ENCODE measurements at regions not wholly inside any gene's neighbourhood (a gene's known extent, or its start where the extent isn't known, plus 50 kb on each side); places are given as distances from the start of the nearest gene placed in this dataset.

- WGBS, 2 donors (ENCODE audit: low coverage in 1 of 2), result 20% methylated on average over 1 of the region's 4 CpGs; no CpG with 5 or more reads in 1 of the 2 donors
- no peak for TF ChIP-seq EP300 (IDR thresholded peaks at IDR 0.05)
- no peak for TF ChIP-seq POLR2A (IDR thresholded peaks at IDR 0.05)
- no peak for TF ChIP-seq POLR2AphosphoS5 (IDR thresholded peaks at IDR 0.05)
- TF ChIP-seq CTCF (IDR thresholded peaks at IDR 0.05), result no peak
- Histone ChIP-seq H3K4me3 (no peak overlapping the region), H3K9me3 (no peaks in the 10 kb centered on the region), H3K36me3 (no peaks in the 10 kb centered on the region), H3K27me3 (no peaks in the 10 kb centered on the region), H3K27ac (no peak overlapping the region), H3K4me1 (no peaks in the 10 kb centered on the region)
- ATAC-seq, result no peak
Measured at GRCh38 chr17:5861854-5862253, 208.3 kb upstream of the WSCD1 start.

GRCh38 chr17:5862395-5862794 lies 207.8 kb upstream of the WSCD1 start:
- no peak for TF ChIP-seq POLR2A (IDR thresholded peaks at IDR 0.05)
- TF ChIP-seq CTCF (IDR thresholded peaks at IDR 0.05), result no peak
- TF ChIP-seq POLR2AphosphoS5 (IDR thresholded peaks at IDR 0.05), result no peak
- TF ChIP-seq EP300 (IDR thresholded peaks at IDR 0.05), result no peak
- H3K4me3 ChIP-seq, result no peak overlapping the region
- H3K9me3 ChIP-seq, result no peaks in the 10 kb centered on the region
- no peak overlapping the region for H3K27ac ChIP-seq
- H3K4me1 ChIP-seq, result no peaks in the 10 kb centered on the region
- no peaks in the 10 kb centered on the region for H3K27me3 ChIP-seq
- ATAC-seq, result no peak
- H3K36me3 ChIP-seq, result no peaks in the 10 kb centered on the region

GRCh38 chr17:5864741-5865657 lies 205.2 kb upstream of the WSCD1 start:
- Histone ChIP-seq H3K9me3 (no peaks in the 10 kb centered on the region), H3K27ac (no peak overlapping the region), H3K27me3 (peaks cover 4% of the 10 kb centered on the region), H3K4me1 (no peaks in the 10 kb centered on the region), H3K4me3 (no peak overlapping the region), H3K36me3 (no peaks in the 10 kb centered on the region)
- 48 to 52% methylated on average over 9 of the region's 9 CpGs for WGBS, 2 donors (ENCODE audit: low coverage in 1 of 2)
- no peak for ATAC-seq
- TF ChIP-seq POLR2A (IDR thresholded peaks at IDR 0.05), result no peak
- TF ChIP-seq POLR2AphosphoS5 (IDR thresholded peaks at IDR 0.05), result no peak
- TF ChIP-seq CTCF (IDR thresholded peaks at IDR 0.05), result no peak
- no peak for TF ChIP-seq EP300 (IDR thresholded peaks at IDR 0.05)

- no peaks in the 10 kb centered on the region for H3K4me1 ChIP-seq
- no peaks in the 10 kb centered on the region for H3K9me3 ChIP-seq
- no peak for TF ChIP-seq CTCF (IDR thresholded peaks at IDR 0.05)
- TF ChIP-seq EP300 (IDR thresholded peaks at IDR 0.05), result no peak
- TF ChIP-seq POLR2AphosphoS5 (IDR thresholded peaks at IDR 0.05), result no peak
- TF ChIP-seq POLR2A (IDR thresholded peaks at IDR 0.05), result no peak
- peaks cover 9% of the 10 kb centered on the region for H3K27me3 ChIP-seq
- H3K4me3 ChIP-seq, result no peak overlapping the region
- no peaks in the 10 kb centered on the region for H3K36me3 ChIP-seq
- 32 to 33% methylated on average over 3 of the region's 4 CpGs for WGBS, 2 donors (ENCODE audit: low coverage in 1 of 2)
- no peak for ATAC-seq
- H3K27ac ChIP-seq, result no peak overlapping the region
Measured at GRCh38 chr17:5866978-5867377, 203.2 kb upstream of the WSCD1 start.

All from gastroesophageal sphincter (tissue), 4 donors.